GM12878 (cell line): ENCODE measurements at regions not wholly inside any gene's neighbourhood (a gene's known extent, or its start where the extent isn't known, plus 50 kb on each side); places are given as distances from the start of the nearest gene placed in this dataset.

Source experiments
- CTCF ChIP-seq, 3 experiments: IDR thresholded peaks in 2 of 3; conservative IDR thresholded peaks in 1 of 3; 2 replicates each; pipeline ENCODE4 v1.5.1; 2011; ENCODE audit warnings: low read depth in 3 of 3, low read length in 3 of 3, mild to moderate bottlenecking in 3 of 3, control low read depth in 2 of 3, moderate library complexity in 2 of 3, inconsistent platforms in 1 of 3, mixed read lengths in 1 of 3; ENCODE audit not compliant: control insufficient read depth in 2 of 3, insufficient read depth in 1 of 3; ENCODE audit errors: extremely low read depth in 1 of 3
- DPF2 ChIP-seq: fragments of 450-650 bp; IDR thresholded peaks from 2 replicates; pipeline ENCODE4 v1.6.1; 2017; ENCODE audit warnings: mild to moderate bottlenecking
- EP300 ChIP-seq, 2 experiments: fragments of 150-350 bp in 1 of 2; IDR thresholded peaks; 2 replicates each; pipeline ENCODE4 v1.6.1; 2011 to 2012; ENCODE audit warnings: low read depth in 2 of 2, low read length in 2 of 2, borderline replicate concordance in 1 of 2, improper control_type of control experiment in 1 of 2, inconsistent platforms in 1 of 2; ENCODE audit not compliant: control insufficient read depth in 1 of 2
- JUND ChIP-seq: IDR thresholded peaks from 2 replicates; pipeline ENCODE4 v1.6.1; 2012; ENCODE audit warnings: low read depth, mild to moderate bottlenecking, low read length, improper control_type of control experiment, moderate library complexity
- NFIC ChIP-seq: IDR thresholded peaks from 2 replicates; pipeline ENCODE4 v1.6.1; 2012; ENCODE audit warnings: low read depth, mild to moderate bottlenecking, inconsistent platforms, low read length, moderate library complexity
- POLR2AphosphoS2 ChIP-seq: IDR thresholded peaks from 2 replicates; pipeline ENCODE4 v1.6.1; 2011; ENCODE audit warnings: low read depth, mild to moderate bottlenecking, low read length, improper control_type of control experiment, moderate library complexity
- POLR2AphosphoS5 ChIP-seq: IDR thresholded peaks from 2 replicates; pipeline ENCODE4 v1.6.1; 2011; ENCODE audit warnings: mild to moderate bottlenecking, low read length, inconsistent platforms
- RFX5 ChIP-seq: IDR thresholded peaks from 2 replicates; pipeline ENCODE4 v1.6.1; 2011; ENCODE audit warnings: low read depth, low read length, improper control_type of control experiment
- SP1 ChIP-seq: IDR thresholded peaks from one replicate; pipeline ENCODE4 v1.6.1; 2011; ENCODE audit warnings: low read depth, low read length
- SUZ12 ChIP-seq: fragments of 200-600 bp; sonication (generic); IDR thresholded peaks from one replicate; pipeline ENCODE4 v1.6.1; 2018; ENCODE audit warnings: antibody characterized with exemption, mild to moderate bottlenecking; ENCODE audit not compliant: unreplicated experiment
- USF2 ChIP-seq: IDR thresholded peaks from 2 replicates; pipeline ENCODE4 v1.6.1; 2011; ENCODE audit warnings: low read depth, low read length, improper control_type of control experiment, borderline replicate concordance
- ZBED1 ChIP-seq: IDR thresholded peaks from 2 replicates; pipeline ENCODE4 v1.6.1; 2016; ENCODE audit warnings: borderline replicate concordance

- TF ChIP-seq SUZ12 = no peak
- TF ChIP-seq RFX5 = no peak
- no peak for TF ChIP-seq SP1
- TF ChIP-seq CTCF (IDR thresholded peaks at IDR 0.05 in 2 of 3, conservative IDR thresholded peaks at IDR 0.05 in 1 of 3; ENCODE audit: control insufficient read depth in 2 of 3, extremely low read depth in 1 of 3, insufficient read depth in 1 of 3, low read depth in 3 of 3, low read length in 3 of 3) = no peak
- no peak for TF ChIP-seq ZBED1
- TF ChIP-seq JUND = no peak
- no peak for TF ChIP-seq POLR2AphosphoS2
- no peak for TF ChIP-seq POLR2AphosphoS5
- no peak for TF ChIP-seq USF2
- no peak for TF ChIP-seq NFIC
- no peak for TF ChIP-seq DPF2
- TF ChIP-seq EP300 (IDR thresholded peaks at IDR 0.05; ENCODE audit: borderline replicate concordance in 1 of 2, control insufficient read depth in 1 of 2, low read depth in 2 of 2, low read length in 2 of 2) = no peak
Measured at GRCh38 chr22:49296561-49296960, 531.1 kb downstream of the BRD1 start.
